Right lobe of liver (tissue), 6 donors: ENCODE measurements at regions not wholly inside any gene's neighbourhood (a gene's known extent, or its start where the extent isn't known, plus 50 kb on each side); places are given as distances from the start of the nearest gene placed in this dataset.
"Not testable (repeated sequence)": the region's sequence is repeated elsewhere in the genome, so short reads cannot be mapped to it uniquely, and the experiment has no call there.

Experiments used
- ATAC-seq, 4 donors: fragments of 200-7000 bp; cut with Tn5 transposase; one replicate each; pipeline ENCODE4 v1.9.1; 2020; ENCODE audit warnings: mild to moderate bottlenecking in 4 of 4, moderate library complexity in 4 of 4
- DNase-seq, 3 donors: peaks; one replicate each; pipeline ENCODE4 v3.0.0-alpha.2; 2020
- H3K27ac ChIP-seq, 3 donors: fragments of 200-600 bp; one replicate each; pipeline ENCODE4 v1.8.0; 2022
- H3K27me3 ChIP-seq, 2 donors: fragments of 200-600 bp; one replicate each; pipeline ENCODE4 v1.8.0; 2022
- H3K36me3 ChIP-seq, 4 donors: fragments of 200-600 bp; sonication (generic) in 1 of 4; one replicate each; pipeline versions ENCODE4 v1.5.1 to v1.8.0; 2017 to 2022; ENCODE audit warnings: control low read depth in 1 of 4
- H3K4me1 ChIP-seq, 4 donors: fragments of 200-600 bp; sonication (generic) in 1 of 4; one replicate each; pipeline versions ENCODE4 v1.5.1 to v1.8.0; 2017 to 2022; ENCODE audit warnings: control low read depth in 1 of 4
- H3K4me3 ChIP-seq, 3 donors: fragments of 200-600 bp; one replicate each; pipeline ENCODE4 v1.8.0; 2022
- H3K9me3 ChIP-seq, 4 donors: fragments of 200-600 bp; sonication (generic) in 1 of 4; one replicate each; pipeline versions ENCODE4 v1.5.1 to v1.8.0; 2017 to 2022; ENCODE audit warnings: control low read depth in 1 of 4
- POLR2A ChIP-seq: fragments of 450-650 bp; IDR thresholded peaks from one replicate; pipeline ENCODE4 v1.6.1; 2017; ENCODE audit warnings: antibody characterized with exemption, mild to moderate bottlenecking
- WGBS: methylation state at CpG from one replicate; pipeline ENCODE4 v1.1.6; 2018; ENCODE audit warnings: low coverage, low lambda C conversion rate; ENCODE audit not compliant: insufficient coverage; ENCODE audit errors: missing lambda C conversion rate; 5-methylcytosine and 5-hydroxymethylcytosine counted together
- intact Hi-C, 2 donors: fragments of 100-400 bp; cut with DNase I; formaldehyde crosslinking; loops; one replicate each; pipeline versions ENCODE4 v1.11.2 to v1.14.1; 2022
- TF ChIP-seq, protein P1 (sequence below), 4 donors: fragments of 200-600 bp in 3 of 4; fragments of 450-650 bp in 1 of 4; IDR thresholded peaks; one replicate each; pipeline versions ENCODE4 v1.5.1 to v1.8.0; 2016 to 2022; ENCODE audit warnings: antibody characterized with exemption in 4 of 4, mild to moderate bottlenecking in 2 of 4
- donor health status: DM: no; HTN: yes; CAD: no.
- donor health status: DM: no; HTN: no; CAD: no.
- donor health status: DM: no; HTN: no; CAD: no.
- donor health status: DM: no; HTN: yes; CAD: no.
- donor health status: DM: no; HTN: yes; CAD: no.

DNA sequence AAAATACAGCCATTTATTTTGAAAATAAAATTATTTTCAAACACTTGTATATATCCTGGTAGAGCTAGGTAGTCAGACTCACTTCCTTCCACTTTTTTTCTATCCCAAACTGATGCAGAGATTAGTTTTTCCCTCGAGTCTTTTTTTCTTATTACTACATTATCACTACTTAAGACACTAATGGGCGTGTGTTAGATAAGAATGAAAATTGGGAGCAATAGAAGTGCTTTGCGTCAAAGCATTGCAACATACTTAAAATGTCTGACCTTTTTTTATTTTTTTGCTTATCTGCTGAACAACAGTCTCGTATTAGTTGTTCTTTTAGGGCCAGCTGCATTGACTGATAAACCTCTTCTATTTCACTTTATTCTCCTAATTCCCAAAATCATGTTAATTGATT, 1278.7 kb downstream of the CDH12 start:
- H3K36me3 ChIP-seq: no peaks in the 10 kb centered on the region
- H3K27me3 ChIP-seq: no peaks in the 10 kb centered on the region
- TF ChIP-seq, protein P1, sequence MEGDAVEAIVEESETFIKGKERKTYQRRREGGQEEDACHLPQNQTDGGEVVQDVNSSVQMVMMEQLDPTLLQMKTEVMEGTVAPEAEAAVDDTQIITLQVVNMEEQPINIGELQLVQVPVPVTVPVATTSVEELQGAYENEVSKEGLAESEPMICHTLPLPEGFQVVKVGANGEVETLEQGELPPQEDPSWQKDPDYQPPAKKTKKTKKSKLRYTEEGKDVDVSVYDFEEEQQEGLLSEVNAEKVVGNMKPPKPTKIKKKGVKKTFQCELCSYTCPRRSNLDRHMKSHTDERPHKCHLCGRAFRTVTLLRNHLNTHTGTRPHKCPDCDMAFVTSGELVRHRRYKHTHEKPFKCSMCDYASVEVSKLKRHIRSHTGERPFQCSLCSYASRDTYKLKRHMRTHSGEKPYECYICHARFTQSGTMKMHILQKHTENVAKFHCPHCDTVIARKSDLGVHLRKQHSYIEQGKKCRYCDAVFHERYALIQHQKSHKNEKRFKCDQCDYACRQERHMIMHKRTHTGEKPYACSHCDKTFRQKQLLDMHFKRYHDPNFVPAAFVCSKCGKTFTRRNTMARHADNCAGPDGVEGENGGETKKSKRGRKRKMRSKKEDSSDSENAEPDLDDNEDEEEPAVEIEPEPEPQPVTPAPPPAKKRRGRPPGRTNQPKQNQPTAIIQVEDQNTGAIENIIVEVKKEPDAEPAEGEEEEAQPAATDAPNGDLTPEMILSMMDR (IDR thresholded peaks at IDR 0.05): no peak
- TF ChIP-seq POLR2A: no peak
- H3K9me3 ChIP-seq: no peaks in the 10 kb centered on the region
- intact Hi-C loops: no loop called here
- H3K4me1 ChIP-seq: no peaks in the 10 kb centered on the region
- H3K4me3 ChIP-seq: no peak overlapping the region
- DNase-seq (no peak), ATAC-seq (no peak)
- H3K27ac ChIP-seq: no peak overlapping the region
- 60% methylated on average over 4 of the region's 4 CpGs for WGBS

DNA sequence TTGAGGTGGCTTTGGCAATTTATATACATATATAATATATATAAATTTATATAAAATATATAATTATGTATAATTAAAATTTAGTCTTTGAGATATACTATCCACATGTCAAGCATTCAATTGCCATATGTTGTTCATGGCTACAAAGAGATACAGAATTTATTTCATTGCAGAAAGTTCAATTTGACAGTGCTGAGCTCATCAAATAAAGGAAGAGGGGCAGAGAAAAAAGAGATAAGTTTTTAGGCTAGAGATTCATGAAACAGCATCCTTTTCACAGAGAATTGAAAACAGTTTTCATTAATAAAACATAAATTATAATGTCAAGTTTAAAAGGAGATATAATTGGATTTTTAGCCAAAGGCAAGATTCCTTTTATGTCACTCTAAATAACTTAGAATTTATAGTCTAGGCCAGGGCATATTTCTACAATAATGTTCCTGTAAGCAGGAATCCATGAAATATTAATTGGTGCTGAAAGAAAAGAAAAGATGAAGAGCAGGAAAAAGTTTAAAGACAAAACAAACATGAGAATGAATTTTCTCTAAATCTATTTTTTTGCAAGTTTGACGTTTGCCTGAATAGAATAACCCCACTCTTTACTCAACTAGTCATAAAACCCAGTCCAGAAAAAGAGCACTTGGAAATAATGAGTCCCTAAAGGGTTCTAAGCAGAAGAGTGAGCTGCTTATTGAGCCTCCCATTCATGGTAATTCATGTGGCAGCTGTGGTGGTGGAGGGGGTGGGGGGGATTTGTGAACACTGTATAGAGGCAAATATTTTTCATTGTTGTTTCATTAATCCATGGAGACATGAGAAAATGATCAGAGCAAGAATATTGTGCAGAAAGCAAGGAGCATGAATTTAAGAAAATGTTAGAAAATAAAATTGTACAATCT, 1279.5 kb downstream of the CDH12 start:
- H3K9me3 ChIP-seq: no peaks in the 10 kb centered on the region
- intact Hi-C loops: no loop called here
- no peak overlapping the region for H3K4me3 ChIP-seq
- no peaks in the 10 kb centered on the region for H3K4me1 ChIP-seq
- TF ChIP-seq POLR2A: no peak
- TF ChIP-seq, protein P1 (IDR thresholded peaks at IDR 0.05): no peak
- no peaks in the 10 kb centered on the region for H3K27me3 ChIP-seq
- no peaks in the 10 kb centered on the region for H3K36me3 ChIP-seq
- DNase-seq: no peak
- WGBS: 57% methylated on average over 1 of the region's 1 CpG
- ATAC-seq: no peak
- no peak overlapping the region for H3K27ac ChIP-seq

DNA sequence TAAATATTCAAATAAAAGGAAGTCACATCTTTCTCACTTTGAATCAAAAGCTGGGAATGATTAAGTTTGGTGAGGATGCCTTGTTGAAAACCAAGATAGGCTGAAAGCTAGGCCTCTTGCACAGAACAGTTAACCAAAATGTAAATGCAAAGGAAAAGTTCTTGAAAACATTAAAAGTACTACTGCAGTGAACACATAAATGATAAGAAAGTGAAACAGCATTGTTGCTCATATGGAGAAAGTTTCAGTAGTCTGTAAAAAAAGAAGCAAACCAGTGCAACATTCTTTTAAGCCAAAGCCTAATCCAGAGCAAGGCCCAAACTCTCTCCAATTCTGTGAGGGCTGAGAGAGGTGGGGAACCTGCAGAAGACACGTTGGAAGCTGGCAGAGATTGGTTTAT, 1281.9 kb downstream of the CDH12 start:
- DNase-seq, H3K27me3 ChIP-seq, ATAC-seq, H3K4me3 ChIP-seq, H3K9me3 ChIP-seq, H3K4me1 ChIP-seq, intact Hi-C loops, H3K27ac ChIP-seq, H3K36me3 ChIP-seq: not testable (repeated sequence)
- WGBS: 56% methylated on average over 1 of the region's 1 CpG

DNA sequence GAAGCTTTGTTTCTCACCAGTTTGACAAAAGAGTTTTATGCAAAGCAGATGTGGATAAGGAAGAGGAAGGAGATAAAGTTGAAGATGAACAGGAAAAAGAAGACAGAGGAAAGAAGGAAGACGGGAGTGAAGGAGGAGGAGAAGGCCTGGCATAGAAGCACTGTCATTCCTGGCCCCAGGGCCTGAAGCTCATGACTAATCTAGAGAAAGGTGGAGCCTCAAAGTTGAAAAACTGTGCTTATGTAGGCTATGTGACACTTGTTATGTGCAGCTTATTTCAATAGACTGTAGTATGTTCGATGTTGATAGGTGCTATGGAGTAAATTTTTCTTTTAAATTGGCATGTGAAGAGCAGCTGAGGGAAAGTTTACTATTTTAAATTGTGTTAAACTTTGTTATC, 1294.0 kb downstream of the CDH12 start:
- H3K27ac ChIP-seq, H3K4me3 ChIP-seq, ATAC-seq, intact Hi-C loops, H3K27me3 ChIP-seq, H3K9me3 ChIP-seq, H3K4me1 ChIP-seq, H3K36me3 ChIP-seq, DNase-seq: not testable (repeated sequence)
- WGBS: 79% methylated on average over 2 of the region's 2 CpGs

DNA sequence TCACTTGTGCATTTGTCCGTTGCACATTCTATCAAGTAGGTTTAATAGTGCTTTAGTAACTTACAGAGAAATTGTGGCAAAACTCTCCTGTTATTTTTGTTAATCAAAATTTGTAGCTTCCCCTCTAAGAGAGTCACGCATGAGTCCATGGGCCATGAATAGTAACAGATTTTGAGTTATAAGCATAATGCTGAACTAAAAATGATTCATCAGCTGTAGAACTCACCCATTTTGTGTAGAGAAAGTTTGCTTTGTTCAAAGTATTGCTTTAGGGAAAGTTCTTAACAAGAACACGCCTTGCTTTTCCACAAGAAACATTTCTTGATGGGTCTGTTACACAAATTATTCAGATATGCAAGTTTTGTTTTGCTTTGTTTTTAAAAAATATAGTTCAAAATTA, 1300.9 kb downstream of the CDH12 start:
- intact Hi-C loops: not testable (repeated sequence)

DNA sequence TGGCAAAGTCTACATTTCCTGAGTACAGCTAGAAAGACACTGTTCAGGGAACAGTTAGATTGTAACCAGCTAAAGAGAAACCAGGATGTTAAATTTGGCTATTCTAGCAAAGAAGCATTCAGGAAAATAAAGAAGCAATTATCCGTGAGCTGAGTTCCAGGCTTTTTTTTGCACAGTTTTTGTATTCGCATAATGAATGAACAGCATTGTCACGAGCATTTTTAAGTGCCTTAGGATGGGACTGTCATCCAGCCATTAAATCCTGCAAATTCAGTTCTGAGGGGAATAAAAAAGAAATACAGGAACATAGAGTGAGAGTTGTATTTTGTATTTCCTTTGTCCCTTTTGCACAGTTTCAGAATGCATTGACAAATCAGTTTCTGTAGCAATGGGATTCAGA, 1302.2 kb downstream of the CDH12 start:
- H3K27ac ChIP-seq, H3K36me3 ChIP-seq, DNase-seq, H3K4me3 ChIP-seq, ATAC-seq, H3K4me1 ChIP-seq, H3K9me3 ChIP-seq, intact Hi-C loops, H3K27me3 ChIP-seq: not testable (repeated sequence)
- 87% methylated on average over 3 of the region's 3 CpGs for WGBS

More for the DNA sequence above, 1300.9 kb downstream of the CDH12 start:
- WGBS: 90% methylated on average over 1 of the region's 3 CpGs
- H3K9me3 ChIP-seq, H3K4me3 ChIP-seq, ATAC-seq, DNase-seq, H3K27ac ChIP-seq, H3K36me3 ChIP-seq, H3K27me3 ChIP-seq, H3K4me1 ChIP-seq: not testable (repeated sequence)

DNA sequence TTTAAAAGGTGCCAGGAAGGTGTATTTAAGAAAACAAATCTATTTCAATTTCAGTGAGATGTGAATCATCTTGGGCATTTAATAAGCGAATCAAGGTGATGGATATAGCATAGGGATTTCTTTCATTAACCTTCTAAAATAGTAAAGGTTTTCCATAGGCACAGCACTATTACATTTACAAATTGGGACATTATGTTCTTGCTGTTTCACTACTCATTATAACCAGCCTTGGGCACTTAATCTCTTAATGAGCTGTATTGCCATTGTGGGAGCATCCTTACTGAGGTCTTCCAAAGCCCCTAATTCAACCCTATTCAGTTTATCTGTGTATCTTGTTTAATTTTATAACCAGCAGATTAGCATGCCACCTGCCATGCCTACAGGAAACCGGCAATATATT, 1305.5 kb downstream of the CDH12 start:
- H3K27me3 ChIP-seq, DNase-seq, H3K9me3 ChIP-seq, ATAC-seq, H3K4me3 ChIP-seq, H3K27ac ChIP-seq, H3K4me1 ChIP-seq, intact Hi-C loops, H3K36me3 ChIP-seq: not testable (repeated sequence)
- WGBS: 92% methylated on average over 2 of the region's 2 CpGs

DNA sequence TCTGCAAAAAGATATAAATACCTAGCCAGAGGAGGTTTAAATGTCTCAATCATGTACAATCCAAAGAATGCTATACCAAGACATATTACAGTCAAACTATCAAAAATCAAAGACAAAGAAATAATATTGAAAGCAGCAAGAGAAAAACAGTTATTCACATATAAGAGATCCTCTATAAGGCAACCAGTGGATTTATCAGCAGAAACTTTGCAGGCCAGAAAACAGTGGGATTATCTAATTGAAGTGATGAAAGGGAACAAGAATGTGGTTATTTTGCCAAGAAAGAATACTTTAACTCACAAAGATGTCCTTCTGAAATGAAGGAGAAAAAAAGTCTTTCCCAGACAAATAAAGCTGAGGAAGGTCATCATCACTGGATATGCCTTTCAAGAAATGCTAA, 1318.0 kb downstream of the CDH12 start:
- intact Hi-C loops, H3K27ac ChIP-seq, H3K9me3 ChIP-seq, ATAC-seq, H3K4me1 ChIP-seq, DNase-seq, H3K4me3 ChIP-seq, H3K27me3 ChIP-seq, H3K36me3 ChIP-seq: not testable (repeated sequence)

DNA sequence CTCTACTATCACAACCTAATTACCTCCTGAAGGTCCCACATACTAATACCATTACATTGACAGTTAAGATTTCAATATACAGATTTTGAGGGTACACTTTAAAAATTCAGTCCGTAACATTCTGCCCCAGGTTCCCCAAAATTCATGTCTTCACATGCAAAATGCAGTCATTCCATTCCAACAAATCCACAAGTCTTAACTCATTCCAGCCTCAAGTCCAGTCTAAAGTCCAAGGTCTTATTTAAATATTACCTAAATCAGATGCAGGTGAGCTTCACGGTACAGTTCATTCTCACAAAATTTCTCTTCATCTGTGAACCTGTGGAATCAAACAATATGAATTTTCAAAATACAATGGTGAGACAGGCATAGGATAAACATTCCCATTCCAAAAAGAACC, 1332.0 kb downstream of the CDH12 start:
- ATAC-seq, H3K4me1 ChIP-seq, H3K36me3 ChIP-seq, H3K27ac ChIP-seq, intact Hi-C loops, H3K4me3 ChIP-seq, H3K9me3 ChIP-seq, H3K27me3 ChIP-seq, DNase-seq: not testable (repeated sequence)
- WGBS: 32% methylated on average over 2 of the region's 2 CpGs

DNA sequence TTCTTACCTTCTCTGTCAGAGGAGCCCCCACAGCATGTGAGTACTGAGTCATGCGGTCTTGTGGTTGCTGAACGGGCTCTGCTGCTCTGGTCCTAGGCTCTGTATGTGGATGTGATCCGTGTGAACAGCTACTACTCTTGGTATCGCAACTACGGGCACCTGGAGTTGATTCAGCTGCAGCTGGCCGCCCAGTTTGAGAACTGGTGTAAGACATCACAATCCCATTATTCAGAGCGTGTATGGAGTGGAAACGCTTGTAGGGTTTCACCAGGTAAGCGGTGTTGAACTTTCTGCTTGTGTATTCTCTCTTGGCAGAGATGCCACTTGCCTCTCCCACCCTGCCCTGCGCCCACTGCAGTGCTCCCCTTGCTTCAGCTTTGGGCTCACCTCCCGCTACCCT, 1356.2 kb downstream of the CDH12 start:
- H3K27me3 ChIP-seq, H3K27ac ChIP-seq, H3K9me3 ChIP-seq, ATAC-seq, H3K4me3 ChIP-seq, DNase-seq, H3K4me1 ChIP-seq, H3K36me3 ChIP-seq, intact Hi-C loops: not testable (repeated sequence)
- WGBS: 90% methylated on average over 2 of the region's 11 CpGs
